ENCODE measurements at regions not wholly inside any gene's neighbourhood (a gene's known extent, or its start where the extent isn't known, plus 50 kb on each side); places are given as distances from the start of the nearest gene placed in this dataset.
"Not testable (repeated sequence)": the region's sequence is repeated elsewhere in the genome, so short reads cannot be mapped to it uniquely, and the experiment has no call there.

DNA sequence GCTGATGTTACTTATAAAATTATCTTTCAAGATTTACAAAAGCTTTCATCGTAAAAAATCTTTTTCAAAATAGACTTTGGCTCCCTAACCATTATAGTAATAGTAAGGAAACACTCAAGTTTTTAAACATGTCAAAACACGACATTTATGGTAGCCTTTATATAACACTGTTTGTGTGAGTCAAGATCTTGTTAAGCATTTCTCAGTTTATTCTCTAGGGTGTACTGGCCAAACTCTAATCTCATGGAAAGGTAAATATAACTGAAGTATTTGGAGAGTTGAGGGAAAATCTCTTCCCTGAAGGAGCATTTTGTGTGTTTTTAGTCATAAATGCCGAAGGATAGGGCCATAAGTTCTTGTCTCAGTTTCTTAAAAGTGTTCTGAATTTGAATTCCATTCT is 790.9 kb upstream of the NCAM2 start:
- DNase-seq = no peak

DNA sequence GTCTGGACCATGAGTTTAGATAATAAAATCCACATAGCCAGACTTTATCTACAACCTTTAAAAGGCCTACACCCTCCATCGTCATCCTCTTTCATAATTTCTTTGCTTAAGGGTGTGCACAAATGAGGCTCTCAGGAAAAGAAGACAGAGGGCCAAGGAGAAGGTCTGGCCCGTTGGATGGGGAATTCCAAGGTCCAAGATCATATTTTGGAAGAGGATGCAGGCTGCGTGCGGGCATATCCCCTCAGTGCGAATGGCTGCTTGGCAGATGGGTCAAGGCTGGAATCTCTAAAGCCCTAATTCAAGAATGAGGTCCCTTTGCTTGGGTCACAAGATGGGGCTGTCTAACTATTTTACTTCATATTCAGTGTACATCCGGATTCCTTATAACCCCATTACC is 782.2 kb upstream of the NCAM2 start:
- no peak for DNase-seq

DNA sequence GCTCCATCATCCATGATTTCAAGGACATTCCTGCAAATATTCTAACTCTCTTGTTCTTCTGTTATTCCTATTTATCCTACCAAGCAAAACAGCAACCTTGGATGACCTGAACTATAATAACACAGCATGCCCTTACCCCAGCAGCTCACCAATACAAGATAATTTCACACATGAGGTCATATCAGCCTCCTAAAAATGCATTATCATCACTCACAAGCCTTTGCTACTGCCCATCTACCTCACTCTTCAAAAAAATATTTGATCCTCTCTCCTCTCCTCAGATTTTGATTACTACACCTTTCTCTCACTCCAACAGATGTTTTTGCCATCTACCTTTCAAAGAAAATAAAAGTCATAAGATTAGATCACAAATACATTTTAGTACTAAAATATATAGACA is 777.6 kb upstream of the NCAM2 start:
- no peak for DNase-seq

DNA sequence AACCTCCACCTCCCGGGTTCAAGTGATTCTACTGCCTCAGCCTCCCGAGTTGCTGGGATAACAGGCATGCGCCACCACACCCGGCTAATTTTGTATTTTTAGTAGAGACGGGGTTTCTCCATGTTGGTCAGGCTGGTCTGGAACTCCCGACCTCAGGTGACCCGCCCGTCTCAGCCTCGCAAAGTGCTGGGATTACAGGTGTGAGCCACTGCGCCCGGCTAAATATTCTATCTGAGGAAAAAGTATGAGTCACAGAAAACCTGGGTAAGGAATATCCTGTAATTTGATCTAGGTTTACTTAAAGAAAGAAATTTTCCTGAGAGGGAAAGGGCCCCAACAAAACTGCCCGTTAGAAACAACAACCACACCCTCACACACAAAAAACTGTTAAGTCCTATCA is 776.2 kb upstream of the NCAM2 start:
- not testable (repeated sequence) for DNase-seq

DNA sequence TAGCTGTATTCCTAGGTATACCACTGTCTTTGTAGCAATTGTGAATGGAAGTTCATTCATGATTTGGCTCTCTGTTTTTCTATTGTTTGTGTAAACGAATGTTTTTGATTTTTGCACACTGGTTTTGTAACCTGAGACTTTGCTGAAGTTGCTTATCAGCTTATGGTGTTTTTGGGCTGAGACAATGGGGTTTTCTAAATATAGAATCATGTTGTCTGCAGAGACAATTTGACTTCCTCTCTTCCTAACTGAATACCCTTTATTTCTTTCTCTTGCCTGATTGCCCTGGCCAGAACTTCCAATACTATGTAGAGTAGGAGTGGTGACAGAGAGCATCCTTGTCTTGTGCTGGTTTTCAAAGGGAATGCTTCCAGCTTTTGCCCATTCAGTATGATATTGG is 761.6 kb upstream of the NCAM2 start:
- DNase-seq = not testable (repeated sequence)

DNA sequence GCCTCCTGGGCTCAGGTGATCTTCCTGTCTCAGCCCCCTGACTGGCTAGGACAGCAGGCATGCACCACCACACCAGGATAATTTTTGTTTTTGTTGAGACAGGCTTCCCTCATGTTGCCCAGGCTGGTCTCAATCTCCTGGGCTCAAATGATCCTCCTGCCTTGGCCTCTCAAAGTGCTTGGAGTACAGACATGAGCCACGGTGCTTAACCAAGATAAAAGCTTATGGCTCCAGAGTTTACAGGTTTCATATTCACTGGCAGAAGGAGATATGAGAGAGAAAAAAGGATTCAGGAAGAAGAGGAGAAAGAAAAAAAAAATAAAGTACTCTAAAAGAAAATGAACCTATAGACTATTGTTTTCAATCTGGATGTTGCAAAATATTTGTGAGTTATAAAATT is 748.8 kb upstream of the NCAM2 start:
- DNase-seq = no peak

DNA sequence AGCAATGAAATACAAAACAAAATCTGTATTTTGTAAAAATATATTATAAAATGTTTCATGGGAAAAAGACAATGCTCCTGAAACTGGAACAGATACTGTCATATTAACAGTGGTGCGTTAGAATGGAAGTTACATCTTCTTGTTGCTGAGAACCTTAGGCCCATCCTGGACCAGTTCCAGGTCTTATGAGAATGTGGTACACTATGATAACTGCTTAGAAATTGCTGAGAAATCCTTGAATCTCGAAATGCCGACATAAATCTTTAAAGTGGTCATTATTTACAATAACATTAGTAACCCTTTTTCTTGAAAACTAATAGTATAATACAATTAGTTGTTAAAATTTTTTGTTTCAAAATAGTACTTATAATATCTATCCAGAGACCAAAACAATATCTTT is 747.9 kb upstream of the NCAM2 start:
- no peak for DNase-seq

DNA sequence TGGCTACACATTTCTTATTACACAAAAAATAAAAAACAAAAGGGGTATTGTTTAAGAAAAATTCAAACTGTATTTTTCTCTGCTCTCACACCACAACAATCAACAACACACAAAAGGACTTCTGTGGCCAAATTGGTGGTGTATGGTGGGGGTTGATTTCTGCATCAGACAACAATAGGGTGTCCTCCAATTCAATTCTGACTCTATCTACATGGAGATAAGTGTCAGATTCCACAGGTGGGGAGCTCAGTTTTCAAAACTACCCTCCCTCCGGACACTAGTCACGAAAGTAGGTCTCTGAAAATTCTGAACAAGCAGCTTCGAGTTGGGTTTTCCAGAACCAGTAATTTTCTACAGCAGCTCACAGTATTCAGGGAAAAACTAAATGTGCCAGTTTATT is 744.9 kb upstream of the NCAM2 start:
- DNase-seq = no peak

DNA sequence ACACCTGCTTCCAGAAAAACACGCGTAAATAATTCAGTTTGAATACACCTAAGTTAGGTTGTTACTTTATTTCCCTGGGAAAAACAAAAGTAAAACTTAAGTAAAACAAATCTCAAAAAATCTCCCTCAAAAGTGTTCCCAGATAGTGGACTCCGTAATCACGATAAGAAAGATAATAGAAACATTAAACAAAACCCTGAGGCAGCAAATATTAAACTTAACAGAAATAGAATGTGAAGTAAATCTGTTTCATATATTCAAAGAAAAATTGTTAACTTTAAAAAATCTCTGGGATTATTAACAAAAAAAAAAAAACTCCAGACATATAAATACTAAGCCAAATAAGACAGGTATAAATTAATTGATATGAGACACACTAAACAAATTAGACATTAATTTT is 743.2 kb upstream of the NCAM2 start:
- no peak for DNase-seq

DNA sequence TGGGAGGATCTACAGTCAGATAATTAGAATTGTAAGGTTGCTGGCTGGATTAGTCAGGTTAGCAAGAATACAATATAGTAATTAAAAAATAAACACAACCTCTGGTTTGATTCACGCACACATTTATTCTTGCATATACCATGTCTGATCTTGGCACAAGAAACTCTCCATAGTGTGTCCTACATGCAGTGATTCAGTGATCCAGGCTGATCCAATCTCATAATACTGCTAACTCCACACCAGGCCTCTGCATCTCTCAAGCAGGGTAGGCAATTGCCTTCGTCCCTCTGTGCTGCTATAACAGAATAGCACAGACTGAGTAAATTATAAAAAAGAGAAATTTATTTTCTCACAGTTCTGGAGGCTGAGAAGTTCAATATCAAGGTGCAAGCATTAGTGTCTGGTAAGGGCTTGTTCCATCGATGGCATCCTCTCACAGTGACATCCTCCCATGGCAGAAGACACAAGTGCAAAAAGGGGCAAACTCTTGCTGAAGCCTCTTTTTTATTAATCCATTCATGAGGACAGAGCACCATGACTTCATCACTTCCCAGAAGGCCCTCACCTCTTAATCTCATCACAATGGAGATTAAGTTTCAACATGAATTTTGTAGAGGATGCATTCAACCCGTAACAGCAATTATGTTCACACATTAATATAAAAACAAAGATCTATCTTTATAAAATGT is 741.0 kb upstream of the NCAM2 start:
- no peak for DNase-seq

DNA sequence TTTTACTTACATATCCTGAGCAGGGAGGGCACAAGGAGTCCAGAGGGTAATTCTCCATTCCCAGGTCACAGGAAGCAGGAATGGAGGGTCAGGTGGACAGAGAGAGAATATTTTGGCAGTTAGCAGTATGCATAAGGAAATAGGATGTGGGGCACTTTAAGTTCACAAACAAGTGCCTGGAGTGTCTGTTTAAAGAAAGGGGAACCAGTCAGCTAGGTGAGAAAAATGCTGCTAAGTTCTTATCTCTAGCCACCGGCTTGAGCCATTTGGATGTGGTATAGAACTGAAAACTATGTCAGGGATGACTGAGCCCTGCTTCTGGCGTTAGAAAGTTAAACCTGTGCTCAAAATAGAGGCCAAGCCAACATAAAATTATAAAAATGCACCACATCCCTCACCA is 739.7 kb upstream of the NCAM2 start:
- no peak for DNase-seq

DNA sequence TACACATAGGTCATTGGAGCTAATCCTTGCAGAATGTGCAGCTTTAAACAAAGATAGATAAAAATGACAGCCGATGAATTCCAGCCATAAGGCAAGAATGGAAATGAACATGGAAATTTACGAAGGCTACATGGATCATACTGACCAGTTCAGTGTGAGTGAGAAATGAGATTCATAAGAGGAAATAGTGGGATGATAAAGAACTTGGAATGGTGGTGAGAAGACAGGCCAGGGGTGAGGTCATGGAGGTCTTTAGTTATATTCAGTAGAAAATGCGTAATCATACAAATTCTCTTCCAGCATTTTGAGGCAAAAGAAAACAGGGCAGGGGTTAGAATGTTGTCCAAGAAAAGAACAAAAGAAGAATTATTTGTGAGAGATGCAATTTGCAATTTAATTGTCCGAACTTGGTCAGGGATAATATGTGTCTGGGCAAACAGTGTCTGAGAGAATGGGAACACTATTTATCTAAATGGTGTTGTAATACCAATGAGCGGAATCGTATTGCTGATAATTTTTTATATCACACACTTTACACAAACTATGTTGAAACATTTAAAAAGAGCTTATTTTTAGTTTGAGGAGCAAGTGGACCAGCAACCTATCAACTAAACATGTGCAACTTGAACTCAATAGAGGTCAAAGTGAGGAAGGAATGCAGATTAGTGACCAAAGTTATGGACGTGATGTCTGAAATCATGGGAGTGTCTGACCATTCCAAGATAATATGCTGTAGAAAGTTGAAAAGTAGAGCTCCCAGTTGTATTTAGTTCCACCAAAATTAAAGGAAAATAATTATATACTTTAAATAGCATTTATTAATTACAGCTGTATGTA is 739.0 kb upstream of the NCAM2 start:
- no peak for DNase-seq

DNA sequence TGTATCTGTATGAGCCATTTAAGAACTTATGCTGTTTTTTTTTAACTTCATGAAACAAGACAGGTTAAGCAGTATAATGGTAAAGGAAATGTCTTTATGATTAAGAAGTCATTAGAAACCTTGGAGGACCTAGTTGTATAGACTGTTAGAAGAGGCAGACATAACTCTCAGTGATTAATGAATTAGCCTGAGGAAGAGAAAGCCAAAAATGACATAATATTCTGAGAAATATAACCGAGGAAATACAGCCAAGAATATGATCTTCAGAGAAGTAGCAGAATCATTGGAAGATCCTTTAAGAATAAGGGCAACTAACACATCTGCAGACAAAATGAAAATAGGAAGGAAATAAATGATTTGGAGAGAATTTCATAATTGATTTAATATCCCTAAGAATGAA is 738.1 kb upstream of the NCAM2 start:
- DNase-seq = no peak

DNA sequence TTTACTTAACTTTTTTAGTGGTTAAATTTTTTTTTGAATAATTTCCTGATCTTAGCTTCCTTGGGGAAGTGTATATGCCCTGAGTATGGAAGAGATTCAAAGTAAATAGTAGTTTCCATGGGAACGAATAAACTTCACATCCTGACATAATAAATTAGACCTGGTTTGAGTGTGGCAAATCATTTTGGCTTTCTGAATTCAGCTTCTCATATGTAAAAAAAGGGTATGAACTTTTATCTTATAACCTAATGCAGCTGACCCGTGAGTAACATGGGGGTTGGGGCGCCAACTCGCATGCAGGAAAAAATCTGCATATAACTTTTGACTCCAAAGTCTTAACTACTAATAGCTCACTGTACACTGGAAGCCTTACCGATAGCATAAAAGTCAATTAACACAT is 736.8 kb upstream of the NCAM2 start:
- DNase-seq = no peak

DNA sequence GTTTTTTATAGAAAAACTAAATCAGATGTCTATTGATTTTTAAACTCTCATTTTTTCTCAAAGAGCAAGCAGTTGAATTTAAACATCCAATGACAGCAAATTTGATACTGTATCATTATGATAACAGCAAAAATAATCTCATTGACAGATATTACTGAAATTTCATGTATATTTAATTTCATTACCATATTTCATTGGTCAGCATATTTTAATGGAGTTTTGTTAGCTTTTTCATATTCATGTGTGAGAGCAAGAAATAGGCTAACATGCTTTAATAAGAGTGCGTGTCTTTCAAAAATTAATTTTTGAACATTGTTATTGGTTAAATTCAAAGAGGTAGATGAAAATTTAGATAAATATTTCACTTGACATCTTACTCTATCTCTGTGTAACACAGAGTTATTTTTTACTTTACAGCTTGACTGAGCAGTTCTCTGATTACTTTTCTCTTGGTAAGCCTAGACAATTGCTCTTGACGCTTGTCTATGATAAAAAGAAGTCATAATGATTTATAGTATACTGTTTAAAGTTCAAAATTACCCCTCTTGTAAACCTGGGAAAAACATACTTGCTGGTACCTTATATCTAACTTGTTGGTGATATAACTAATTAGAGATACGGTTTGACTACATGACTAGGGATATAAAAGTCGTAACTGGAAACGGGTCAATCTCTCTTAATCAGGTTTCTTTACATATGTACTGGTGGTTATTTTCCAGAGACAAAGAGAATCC is 732.3 kb upstream of the NCAM2 start:
- DNase-seq = no peak

DNA sequence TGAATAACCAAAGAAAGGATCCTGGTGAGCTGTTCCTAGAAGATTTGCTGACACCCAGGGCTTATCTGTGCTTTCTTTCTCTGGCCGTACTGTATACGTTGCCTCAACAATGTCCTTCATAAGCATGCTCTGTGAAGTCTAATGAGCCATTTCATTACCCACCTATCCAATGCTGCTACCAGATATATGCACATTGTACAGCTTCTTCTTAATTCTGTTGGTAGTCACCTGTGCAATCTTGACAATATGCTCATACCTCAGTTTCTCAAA is 731.8 kb upstream of the NCAM2 start:
- no peak for DNase-seq

DNA sequence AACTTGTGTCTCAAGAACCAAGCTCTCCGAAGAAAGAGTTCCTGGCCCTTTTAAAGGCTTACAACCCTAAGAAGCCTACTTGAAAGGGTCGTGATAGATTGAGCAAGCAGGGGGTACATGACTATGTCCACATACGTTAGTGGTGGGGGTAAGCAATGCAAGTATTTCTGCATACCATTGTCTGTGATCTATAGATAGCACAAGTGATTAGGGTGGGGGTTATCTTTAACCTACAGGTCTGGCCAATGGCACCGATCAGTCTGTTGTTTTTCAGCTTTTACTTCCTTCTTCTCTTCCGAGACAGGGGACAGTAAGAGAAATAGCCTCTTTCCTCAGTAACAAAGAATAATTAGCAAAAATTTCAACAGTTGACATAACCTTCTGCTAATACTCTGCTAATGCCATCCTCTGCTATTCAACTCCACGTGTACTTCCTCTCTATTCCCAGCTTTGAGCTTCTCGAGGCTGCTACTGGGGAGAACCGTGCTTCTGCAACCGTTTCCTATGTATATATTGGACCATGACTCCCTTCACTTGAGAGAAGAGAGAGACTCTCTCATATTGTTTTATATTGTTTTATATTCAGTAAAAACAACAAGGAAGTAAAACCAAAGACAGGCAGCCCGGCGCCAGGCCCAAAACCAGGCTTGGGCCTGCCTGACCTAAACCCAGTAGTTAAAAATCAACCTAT is 727.7 kb upstream of the NCAM2 start:
- DNase-seq = no peak

DNA sequence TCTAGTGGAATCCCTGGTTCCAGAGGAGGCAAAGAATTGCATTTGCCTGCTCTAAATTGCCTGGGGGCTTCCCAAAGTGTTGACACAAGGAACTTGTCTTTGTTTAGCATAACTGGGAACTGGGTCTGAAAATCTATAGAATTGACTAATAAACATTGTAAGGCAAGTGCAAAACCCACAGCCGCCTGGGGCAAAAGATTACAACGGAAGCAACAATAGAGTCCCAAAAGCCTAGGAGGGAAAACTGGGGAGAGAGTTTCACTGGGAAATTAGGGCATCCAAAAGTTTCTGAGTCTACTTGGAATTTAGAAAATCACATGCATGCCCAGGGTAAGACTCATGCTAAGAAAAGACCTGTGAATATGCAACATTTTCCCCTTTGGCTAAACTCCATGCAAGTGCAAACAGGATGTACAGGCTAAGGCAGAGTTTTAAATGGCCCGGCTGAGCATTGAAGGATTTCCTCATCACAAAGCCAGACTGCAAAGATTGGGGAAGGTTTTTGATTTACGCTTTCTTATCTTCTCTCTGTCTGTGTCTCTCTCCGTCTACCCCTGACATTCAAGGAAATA is 725.3 kb upstream of the NCAM2 start:
- DNase-seq = no peak

DNA sequence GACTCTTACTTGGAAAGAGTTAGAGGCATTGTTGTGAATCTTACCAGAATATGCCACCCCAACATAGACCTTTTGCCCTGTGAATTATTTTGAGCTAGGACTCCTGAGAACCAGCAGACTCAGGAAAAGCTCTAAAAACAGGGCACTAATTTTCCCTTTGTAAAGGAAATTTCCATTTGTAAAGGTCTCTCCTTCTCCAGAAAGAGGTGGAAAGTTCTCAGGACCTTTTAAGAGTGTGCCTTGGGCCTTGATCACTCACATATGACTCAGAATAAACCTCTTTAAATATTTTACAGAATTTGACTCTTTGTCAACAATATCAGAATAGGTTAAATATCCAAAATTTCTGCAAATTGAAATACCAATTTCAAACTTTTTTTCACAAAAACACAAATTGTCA is 721.8 kb upstream of the NCAM2 start:
- no peak for DNase-seq

DNA sequence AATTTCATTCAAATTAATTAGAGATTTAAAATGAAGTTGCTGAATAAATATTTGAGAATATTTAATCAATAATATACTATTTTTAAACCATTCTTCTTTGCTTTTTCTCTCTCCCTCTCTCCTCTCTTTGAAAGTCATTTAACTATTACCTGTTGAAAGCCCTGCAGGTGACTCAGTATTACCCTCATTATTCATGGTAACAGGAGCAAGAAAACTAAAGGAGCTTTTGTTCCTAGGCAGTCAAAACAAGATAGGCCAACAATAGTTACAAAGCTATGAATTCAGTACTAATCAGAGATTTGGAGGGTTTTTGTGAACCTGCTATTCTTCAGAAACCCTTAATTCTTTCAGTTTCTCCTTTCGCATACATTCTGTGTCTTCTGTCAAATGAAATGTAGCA is 721.3 kb upstream of the NCAM2 start:
- no peak for DNase-seq

DNA sequence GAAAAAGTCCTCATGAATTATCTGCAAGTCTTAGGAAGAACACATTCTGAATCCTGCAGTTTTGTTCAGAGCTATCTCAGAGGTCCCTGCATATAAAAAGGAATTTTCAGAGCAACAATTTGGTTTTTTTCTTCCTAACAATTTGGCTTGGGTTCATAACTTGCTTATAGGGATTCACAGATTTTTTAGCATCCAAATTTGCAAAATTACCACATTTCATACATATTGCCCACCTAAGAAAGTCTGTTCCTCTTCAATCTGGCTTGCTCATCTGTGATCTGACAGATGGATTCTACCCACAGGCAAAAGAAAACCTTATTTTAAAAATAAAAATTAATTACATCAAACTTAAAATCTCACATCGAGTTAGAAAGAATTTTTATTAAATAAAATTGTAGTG is 714.4 kb upstream of the NCAM2 start:
- no peak for DNase-seq

DNA sequence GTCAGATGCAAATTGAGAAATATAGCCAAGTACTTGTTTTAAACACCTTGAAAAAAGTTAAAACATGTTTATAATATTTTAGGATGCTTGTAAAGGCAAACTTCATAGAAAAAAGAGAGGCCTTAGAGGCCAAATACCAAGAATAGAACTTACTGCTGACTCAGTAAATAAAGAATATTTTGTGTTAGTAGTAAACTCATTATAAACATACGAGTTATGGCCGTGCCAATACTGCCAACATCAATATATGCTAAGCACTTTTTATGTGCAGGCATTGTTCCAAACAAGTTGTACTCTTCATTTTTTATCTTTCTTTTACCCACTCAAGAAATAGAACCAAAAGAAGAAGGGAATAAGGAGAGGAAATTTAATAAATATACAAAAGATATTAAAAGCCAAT is 705.9 kb upstream of the NCAM2 start:
- no peak for DNase-seq

DNA sequence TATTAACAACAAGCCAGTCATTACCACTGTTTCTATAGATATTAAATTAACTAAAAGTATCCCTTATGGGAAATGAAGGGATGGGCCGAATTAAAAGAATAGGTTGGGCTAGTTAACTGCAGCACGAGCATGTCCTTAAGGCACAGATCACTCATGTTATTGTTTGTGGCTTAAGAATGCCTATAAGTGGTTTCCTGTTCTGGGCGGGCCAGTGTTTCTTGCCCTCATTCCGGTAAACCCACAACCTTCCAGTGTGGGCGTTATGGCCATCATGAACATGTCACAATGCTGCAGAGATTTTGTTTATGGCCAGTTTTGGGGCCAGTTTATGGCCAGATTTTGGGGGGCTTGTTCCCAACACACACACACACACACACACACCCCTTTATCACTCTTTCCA is 705.4 kb upstream of the NCAM2 start:
- DNase-seq = not testable (repeated sequence)

Data from NCI-H748 treated with DMSO at 0.1 percent for 48 hours (cell line).